Superior temporal gyrus (tissue), 1 donor: ENCODE measurements at regions not wholly inside any gene's neighbourhood (a gene's known extent, or its start where the extent isn't known, plus 50 kb on each side); places are given as distances from the start of the nearest gene placed in this dataset.
"Not testable (repeated sequence)": the region's sequence is repeated elsewhere in the genome, so short reads cannot be mapped to it uniquely, and the experiment has no call there.

Experiments
- DNase-seq: peaks from one replicate; pipeline ENCODE4 v3.0.0-alpha.2; 2016; ENCODE audit errors: extremely low spot score

DNA sequence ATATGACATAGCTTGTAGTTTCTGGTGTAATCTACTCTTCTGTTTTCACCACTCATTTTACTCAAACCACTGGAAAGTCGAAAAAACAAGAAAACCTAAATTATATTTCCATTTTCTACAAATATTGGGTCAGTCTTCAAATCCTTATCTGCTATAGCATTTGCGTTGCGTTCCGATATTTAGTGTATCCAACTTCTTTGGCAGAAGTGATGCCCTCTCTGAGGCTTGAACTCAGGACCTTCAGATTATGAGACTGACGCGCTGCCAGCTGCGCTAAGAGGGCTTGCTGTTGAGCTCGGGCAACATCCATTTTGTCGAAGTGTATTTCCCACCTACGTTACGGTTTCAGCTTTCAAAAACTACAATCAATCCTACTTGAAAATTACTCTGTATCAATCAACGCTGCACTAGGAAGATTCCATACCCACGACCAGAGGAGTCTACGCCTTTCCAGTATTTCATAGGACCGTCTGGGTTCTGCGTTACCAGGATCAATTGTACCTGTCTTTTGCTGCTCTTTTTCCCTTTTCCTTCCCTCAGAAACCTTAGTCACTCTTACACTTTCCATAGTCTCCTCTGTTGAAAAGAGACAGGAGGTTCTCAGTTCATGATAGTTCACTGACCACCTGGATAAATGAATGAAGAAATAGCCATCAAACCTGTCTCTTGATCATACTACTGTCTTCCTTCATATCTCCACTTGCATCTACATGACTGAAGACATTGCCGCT is 140.5 kb upstream of the ZNF322 start:
- DNase-seq: not testable (repeated sequence)

GRCh38 chr6:26803762-26804161 is 144.2 kb upstream of the ZNF322 start:
- not testable (repeated sequence) for DNase-seq

GRCh38 chr6:26811486-26812116 is 152.1 kb upstream of the ZNF322 start:
- DNase-seq: not testable (repeated sequence)

- not testable (repeated sequence) for DNase-seq
Measured at GRCh38 chr6:26818640-26819225, 159.2 kb upstream of the ZNF322 start.

- not testable (repeated sequence) for DNase-seq
Measured at GRCh38 chr6:26827965-26828364, 168.4 kb upstream of the ZNF322 start.

GRCh38 chr6:26829480-26829879 is 169.9 kb upstream of the ZNF322 start:
- not testable (repeated sequence) for DNase-seq

GRCh38 chr6:26830992-26831391 is 171.4 kb upstream of the ZNF322 start:
- not testable (repeated sequence) for DNase-seq

GRCh38 chr6:26835707-26836106 is 176.2 kb upstream of the ZNF322 start:
- DNase-seq: not testable (repeated sequence)

GRCh38 chr6:26836657-26837056 is 177.1 kb upstream of the ZNF322 start:
- not testable (repeated sequence) for DNase-seq

DNA sequence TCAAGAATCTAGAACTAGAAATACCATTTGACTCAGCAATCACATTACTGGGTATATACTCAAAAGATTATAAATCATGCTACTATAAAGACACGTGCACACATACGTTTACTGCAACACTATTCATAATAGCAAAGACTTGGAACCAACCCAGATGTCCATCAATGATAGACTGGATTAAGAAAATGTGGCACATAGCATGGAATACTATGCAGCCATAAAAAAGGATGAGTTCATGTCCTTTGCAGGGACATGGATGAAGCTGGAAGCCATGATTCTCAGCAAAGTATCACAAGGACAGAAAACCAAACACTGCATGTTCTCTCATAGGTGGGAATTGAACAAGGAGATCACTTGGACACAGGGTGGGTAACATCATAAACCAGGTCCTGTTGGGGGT is 185.3 kb upstream of the ZNF322 start:
- DNase-seq: not testable (repeated sequence)

GRCh38 chr6:26857289-26857688 is 197.7 kb upstream of the ZNF322 start:
- DNase-seq: not testable (repeated sequence)

DNA sequence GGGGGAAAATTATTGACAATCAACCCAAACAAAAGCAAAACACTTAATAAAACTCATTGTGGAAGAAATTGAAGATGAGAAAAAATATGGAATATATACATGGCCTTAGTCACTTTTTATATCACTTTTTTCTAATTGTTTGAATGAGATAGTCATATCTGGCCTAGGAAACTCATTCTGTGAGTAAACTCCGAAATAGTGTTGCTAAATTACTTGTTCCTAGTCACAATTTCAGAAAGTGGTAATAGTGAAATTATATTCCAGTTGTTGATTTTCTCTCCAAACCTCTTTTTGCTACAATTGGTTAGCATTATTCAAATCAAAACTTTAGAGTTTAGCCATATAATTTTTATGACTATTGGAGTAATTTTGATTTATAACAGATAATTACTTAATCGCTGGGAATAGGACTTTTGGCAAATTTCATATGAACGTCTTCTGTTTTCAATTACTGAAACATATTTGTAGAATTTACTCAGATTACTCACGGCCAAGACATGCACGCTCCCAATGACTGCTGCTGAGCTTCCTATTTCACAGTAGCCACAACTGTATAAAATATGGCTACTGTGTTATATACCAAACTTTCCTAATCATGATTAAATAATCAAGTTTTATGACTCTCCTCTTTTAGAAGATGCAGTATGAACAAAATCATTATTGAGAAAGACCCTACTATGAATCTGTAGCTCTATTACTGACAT is 199.7 kb upstream of the ZNF322 start:
- not testable (repeated sequence) for DNase-seq

- not testable (repeated sequence) for DNase-seq
Measured at GRCh38 chr6:26859771-26860163, 200.2 kb upstream of the ZNF322 start.

DNA sequence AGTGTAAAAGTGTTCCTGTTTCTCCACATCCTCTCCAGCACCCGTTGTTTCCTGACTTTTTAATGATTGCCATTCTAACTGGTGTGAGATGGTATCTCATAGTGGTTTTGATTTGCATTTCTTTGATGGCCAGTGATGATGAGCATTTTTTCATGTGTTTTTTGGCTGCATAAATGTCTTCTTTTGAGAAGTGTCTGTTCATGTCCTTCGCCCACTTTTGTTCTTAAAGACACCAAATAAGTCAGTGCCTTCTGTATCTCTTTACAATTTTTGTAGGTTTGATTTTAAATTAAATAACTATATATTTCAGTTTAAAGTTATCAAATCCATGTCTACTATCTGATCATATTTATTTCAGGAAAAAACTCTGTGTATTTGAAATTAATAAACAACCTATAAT is 202.4 kb upstream of the ZNF322 start:
- not testable (repeated sequence) for DNase-seq

DNA sequence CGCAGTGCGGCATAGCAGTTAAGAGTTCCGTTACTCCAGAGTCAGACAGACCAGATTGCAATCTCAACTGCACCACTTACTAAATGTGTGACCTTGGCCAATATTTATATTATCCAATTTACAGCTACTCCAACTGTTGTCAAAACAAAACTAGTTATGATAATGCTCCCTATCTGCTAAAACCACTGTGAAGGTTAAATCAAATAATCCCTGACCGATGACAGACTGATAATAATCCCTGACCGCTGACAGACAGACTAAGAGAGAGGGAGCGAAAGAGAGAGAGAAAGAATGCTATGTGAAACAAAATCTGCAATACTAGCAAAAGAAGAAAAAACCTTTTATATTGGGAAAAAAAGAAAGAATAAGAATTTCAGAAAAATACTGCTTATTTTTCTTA is 204.1 kb upstream of the ZNF322 start:
- not testable (repeated sequence) for DNase-seq

- DNase-seq: not testable (repeated sequence)
Measured at GRCh38 chr6:26898785-26899184, 239.2 kb upstream of the ZNF322 start.

GRCh38 chr6:26924206-26924605 is 264.7 kb upstream of the ZNF322 start:
- not testable (repeated sequence) for DNase-seq

- DNase-seq: not testable (repeated sequence)
Measured at GRCh38 chr6:26928190-26928589, 268.6 kb upstream of the ZNF322 start.

- not testable (repeated sequence) for DNase-seq
Measured at GRCh38 chr6:26937258-26937657, 277.7 kb upstream of the ZNF322 start.

GRCh38 chr6:26951211-26951610 is 291.7 kb upstream of the ZNF322 start:
- DNase-seq: not testable (repeated sequence)

- peak; percentile 78 for DNase-seq
Measured at GRCh38 chr6:26956078-26956600, 291.4 kb upstream of the PRSS16 start.
